GM18873 (cell line): ENCODE measurements at regions not wholly inside any gene's neighbourhood (a gene's known extent, or its start where the extent isn't known, plus 50 kb on each side); places are given as distances from the start of the nearest gene placed in this dataset.

ENCODE experiments used
- ATAC-seq: cut with Tn5 transposase; IDR thresholded peaks from one replicate; pipeline ENCODE4 v1.9.1; 2021; ENCODE audit warnings: mild to moderate bottlenecking, moderate library complexity, moderate number of reproducible peaks; ENCODE audit not compliant: unreplicated experiment, low FRiP score

- no peak for ATAC-seq
These were observed 514.4 kb upstream of the PROK2 start for GRCh38 chr3:72299321-72299802.

GRCh38 chr3:72298201-72299152 lies 513.5 kb upstream of the PROK2 start:
- ATAC-seq = no peak

- no peak for ATAC-seq
These were observed 512.5 kb upstream of the PROK2 start for GRCh38 chr3:72297481-72297880.

GRCh38 chr3:72296477-72297111 lies 511.6 kb upstream of the PROK2 start:
- ATAC-seq = no peak

GRCh38 chr3:72295962-72296450 lies 511.1 kb upstream of the PROK2 start:
- no peak for ATAC-seq

GRCh38 chr3:72295276-72295961 lies 510.5 kb upstream of the PROK2 start:
- ATAC-seq = no peak

GRCh38 chr3:72290859-72291638 lies 506.1 kb upstream of the PROK2 start:
- ATAC-seq = no peak

- no peak for ATAC-seq
These were observed 504.7 kb upstream of the PROK2 start for GRCh38 chr3:72289692-72290071.

GRCh38 chr3:72288955-72289691 lies 504.2 kb upstream of the PROK2 start:
- ATAC-seq = no peak

- ATAC-seq = no peak
These were observed 503.0 kb upstream of the PROK2 start for GRCh38 chr3:72287956-72288355.

GRCh38 chr3:72285502-72285901 lies 500.6 kb upstream of the PROK2 start:
- no peak for ATAC-seq

GRCh38 chr3:72284471-72284870 lies 499.5 kb upstream of the PROK2 start:
- ATAC-seq = no peak

GRCh38 chr3:72282918-72283317 lies 498.0 kb upstream of the PROK2 start:
- ATAC-seq = no peak

GRCh38 chr3:72281551-72281950 lies 496.6 kb upstream of the PROK2 start:
- no peak for ATAC-seq

GRCh38 chr3:72280876-72281275 lies 495.9 kb upstream of the PROK2 start:
- ATAC-seq = no peak

- ATAC-seq = no peak
These were observed 494.7 kb upstream of the PROK2 start for GRCh38 chr3:72279631-72280041.

GRCh38 chr3:72279068-72279604 lies 494.2 kb upstream of the PROK2 start:
- no peak for ATAC-seq

- no peak for ATAC-seq
These were observed 493.6 kb upstream of the PROK2 start for GRCh38 chr3:72278349-72279067.

- no peak for ATAC-seq
These were observed 492.8 kb upstream of the PROK2 start for GRCh38 chr3:72277710-72278109.
